HG02852 (cell line): ENCODE measurements at regions not wholly inside any gene's neighbourhood (a gene's known extent, or its start where the extent isn't known, plus 50 kb on each side); places are given as distances from the start of the nearest gene placed in this dataset.
"Not testable (repeated sequence)": the region's sequence is repeated elsewhere in the genome, so short reads cannot be mapped to it uniquely, and the experiment has no call there.

ENCODE experiments used
- ATAC-seq: cut with Tn5 transposase; IDR thresholded peaks from one replicate; pipeline ENCODE4 v1.9.1; 2021; ENCODE audit warnings: mild to moderate bottlenecking, moderate library complexity; ENCODE audit not compliant: unreplicated experiment

- ATAC-seq = no peak
Observed at GRCh38 chr7:114364151-114364550, 50.5 kb upstream of the FOXP2 start.

DNA sequence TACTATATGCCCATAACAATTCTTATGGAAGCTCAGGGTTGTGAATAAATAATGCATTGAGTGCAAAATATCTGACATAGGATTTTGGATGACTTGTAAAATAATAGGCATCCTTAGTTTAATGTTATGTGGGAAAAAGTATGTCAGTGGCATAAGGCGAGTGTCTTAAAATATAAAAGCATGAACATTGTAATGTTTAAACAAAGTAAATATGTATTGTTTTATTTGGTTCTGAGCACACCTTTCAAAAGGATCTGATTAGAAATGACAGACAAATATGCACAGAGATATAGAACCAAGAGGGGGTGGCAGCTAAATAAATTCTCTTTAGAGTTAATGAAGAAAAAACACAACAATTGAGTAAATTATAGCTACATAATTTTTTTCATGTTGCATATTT lies 51.3 kb upstream of the FOXP2 start:
- no peak for ATAC-seq

DNA sequence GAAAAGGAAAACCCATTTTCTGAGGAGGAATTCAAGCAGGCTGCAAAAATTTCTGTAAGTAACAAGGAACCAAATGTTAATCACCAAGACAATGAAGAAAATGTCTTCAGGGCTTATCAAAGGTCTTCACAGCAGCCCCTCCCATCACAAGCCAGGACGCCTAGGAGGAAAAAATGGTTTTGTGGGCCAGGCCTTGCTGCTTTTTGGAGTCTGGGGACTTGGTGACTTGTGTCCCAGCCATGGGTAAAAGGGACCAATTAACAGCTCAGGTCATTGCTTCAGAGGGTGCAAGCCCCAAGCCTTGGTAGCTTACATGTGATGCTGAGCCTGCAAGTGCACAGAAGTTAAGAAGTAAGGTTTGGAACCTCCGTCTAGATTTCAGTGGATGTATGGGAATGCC lies 55.7 kb upstream of the FOXP2 start:
- ATAC-seq = no peak

- no peak for ATAC-seq
Observed at GRCh38 chr7:114356133-114356532, 58.5 kb upstream of the FOXP2 start.

DNA sequence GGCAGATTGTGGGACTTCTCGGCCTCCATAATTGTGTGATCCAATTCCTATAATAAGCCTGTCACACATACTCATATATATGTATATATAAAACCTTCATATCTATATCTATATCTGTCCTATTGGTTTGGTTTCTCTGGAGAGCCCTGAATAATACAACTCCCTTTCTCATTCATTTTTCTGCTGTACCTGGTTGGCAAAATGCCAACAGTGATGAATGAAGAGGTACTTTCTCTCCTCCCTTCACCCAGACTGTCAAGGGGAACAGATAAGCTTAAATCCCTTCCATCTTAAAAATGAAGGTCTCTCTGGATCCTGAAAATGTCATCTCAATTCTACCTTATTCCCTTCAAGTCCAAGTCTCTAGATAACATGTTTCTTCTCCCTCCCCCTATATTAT lies 60.3 kb upstream of the FOXP2 start:
- no peak for ATAC-seq

DNA sequence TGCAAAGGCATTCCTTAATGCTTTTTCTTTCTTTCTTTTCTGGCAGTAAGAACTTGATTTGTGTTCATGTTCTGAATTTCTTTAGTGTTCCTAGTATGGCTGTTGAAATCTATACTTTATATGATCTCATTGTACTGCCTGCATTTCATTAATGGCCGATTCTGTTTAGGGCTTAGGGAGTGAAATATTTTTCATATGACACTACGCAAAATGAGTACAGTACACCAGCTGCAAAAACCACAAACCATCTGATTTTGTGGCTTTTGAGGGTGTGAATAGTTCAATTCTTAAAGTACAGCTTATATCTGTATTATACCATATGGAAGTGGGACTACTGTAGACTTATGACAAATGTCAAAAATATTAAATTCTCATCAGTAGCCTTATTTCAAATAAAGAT lies 69.1 kb upstream of the FOXP2 start:
- ATAC-seq = no peak

DNA sequence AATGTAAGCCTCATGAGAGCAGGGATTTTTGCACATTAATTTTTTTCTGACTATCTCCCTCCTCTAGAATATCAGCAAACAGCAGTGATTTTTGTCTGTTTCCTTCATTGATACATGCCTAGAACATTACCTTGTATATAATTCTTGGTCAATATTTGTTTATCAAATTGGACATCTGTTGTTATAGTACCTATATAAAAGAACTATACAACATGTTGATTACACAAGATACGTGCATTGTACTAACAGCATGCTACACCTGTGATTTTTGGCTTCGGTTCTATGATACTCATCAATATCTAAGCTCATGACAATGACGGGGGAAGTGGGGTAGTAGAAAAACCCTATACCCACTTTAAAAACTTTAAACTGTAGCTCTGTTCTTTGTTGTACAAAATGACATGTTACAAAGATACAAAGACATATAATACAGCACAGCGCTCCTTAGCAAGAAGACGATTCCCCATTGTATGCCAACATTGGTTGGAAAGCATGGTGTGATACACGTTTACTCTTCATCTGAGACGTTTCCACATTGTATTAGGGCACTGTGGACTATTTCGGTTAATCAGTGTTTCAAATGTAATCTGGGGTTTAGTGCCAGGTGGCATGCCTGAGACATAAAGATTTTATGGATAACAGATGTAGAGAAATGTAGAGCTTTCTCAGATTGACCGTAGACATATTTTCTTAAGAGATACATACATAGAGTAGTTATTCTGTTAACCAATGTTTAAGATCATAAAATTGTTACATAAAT lies 70.5 kb upstream of the FOXP2 start:
- ATAC-seq = no peak

- no peak for ATAC-seq
Observed at GRCh38 chr7:114342431-114343179, 72.0 kb upstream of the FOXP2 start.

- no peak for ATAC-seq
Observed at GRCh38 chr7:114341648-114342047, 73.0 kb upstream of the FOXP2 start.

DNA sequence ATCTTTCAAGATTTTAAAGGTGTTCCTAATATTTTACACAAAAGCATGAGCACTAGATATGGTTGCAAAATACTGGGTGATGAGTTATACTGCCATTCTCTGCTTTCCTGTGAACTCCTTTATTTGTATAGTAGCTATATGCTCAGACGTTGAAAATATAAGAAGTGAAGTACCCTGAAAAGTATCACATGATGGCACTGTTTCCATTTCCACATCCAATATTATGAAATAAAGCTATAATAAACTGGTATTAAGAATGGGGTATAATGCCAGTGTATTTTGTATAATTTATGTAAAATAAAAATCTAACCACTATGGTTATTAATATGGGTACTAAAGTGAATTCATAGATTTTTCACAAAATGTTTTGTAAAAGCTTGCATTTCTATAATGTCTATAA lies 79.6 kb upstream of the FOXP2 start:
- ATAC-seq = no peak

DNA sequence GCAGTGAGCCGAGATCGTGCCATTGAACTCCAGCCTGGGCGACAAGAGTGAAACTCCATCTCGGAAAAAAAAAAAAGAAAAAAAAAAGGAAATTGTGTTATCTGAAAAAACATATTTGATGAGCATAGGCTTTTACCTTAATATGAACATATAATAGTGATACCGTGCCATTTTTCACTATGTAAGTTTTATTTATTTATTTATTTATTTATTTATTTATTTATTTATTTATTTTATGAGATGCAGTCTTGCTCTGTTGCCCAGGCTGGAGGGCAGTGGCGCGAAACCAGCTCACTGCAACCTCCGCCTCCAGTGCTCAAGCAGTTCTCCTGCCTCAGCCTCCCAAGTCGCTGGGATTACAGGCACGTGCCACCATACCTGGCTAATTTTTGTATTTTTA lies 85.2 kb upstream of the FOXP2 start:
- not testable (repeated sequence) for ATAC-seq

GRCh38 chr7:114317450-114318098 lies 97.0 kb upstream of the FOXP2 start:
- no peak for ATAC-seq

GRCh38 chr7:114312649-114313048 lies 102.0 kb upstream of the FOXP2 start:
- ATAC-seq = no peak

DNA sequence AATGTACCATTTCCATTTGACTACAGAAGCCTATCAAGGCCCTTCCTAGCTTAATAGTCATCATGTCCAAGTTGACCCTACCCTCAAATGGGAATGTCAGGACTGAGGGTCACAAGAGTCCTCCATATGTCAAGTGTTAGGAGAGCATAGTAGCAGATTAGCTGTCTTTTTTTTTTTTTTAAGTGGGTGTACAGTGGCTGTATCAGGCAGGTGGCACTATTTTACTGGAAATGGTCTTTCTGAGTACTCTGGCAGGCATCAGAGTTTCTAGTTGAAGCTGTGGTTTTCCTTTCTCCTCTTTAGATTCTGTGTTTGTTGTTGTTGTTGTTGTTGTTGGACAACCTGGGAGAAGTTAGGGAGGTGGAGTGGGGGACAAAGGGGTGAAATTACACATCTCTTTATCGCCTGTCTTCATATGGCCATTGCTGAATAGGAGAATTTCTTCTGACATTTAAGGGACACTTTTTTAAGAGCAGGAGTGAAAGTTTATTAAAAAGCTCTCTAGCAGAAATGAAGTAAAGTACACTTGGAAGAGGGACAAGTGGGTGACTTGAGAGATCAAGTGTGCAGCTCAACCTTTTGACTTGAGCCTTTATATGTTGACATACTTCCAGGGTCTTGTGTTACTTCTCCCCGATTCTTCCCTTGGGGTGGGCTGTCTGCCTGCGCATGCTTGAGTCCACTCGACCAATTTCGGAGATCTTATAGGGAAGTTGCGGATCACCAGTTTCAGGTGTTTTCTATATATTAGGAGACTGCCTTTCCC lies 104.1 kb upstream of the FOXP2 start:
- ATAC-seq = no peak

DNA sequence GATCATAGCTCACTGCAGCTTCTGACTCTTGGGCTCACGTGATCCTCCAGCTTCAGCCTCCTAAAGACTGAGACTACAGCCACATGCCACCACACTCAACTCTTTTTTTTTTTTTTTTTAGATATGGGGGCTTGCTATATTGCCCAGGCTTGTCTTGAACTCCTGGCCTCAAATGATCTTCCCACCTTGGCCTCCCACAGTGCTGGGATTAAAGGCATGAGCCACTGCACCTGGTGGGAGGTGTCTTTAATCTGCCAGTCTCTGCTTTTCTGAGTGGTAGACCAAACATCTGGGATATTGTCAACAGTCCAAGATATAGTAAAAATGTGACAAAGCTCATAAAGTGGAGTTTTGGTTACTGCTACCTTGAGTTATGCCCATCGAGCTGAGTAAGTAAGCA lies 104.9 kb upstream of the FOXP2 start:
- no peak for ATAC-seq

- ATAC-seq = no peak
Observed at GRCh38 chr7:114303301-114303700, 111.3 kb upstream of the FOXP2 start.

DNA sequence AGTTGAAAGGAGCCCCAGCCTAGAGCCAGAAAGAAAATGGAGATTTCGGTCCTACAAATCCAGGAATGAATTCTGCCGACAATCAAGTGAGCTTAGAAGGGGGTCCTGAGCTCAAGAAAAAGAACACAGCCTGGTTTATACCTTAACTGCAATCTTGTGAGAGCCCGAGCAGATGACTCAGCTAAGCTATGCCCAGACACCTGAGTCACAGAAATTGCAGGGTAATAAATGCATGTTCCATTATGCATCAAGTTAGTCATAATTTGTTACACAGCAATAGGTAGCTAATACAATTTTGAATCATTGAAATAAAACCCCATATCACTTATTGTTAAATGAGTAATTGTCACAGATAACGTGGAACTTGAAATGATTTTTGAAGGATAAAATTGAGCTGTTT lies 111.8 kb upstream of the FOXP2 start:
- no peak for ATAC-seq

DNA sequence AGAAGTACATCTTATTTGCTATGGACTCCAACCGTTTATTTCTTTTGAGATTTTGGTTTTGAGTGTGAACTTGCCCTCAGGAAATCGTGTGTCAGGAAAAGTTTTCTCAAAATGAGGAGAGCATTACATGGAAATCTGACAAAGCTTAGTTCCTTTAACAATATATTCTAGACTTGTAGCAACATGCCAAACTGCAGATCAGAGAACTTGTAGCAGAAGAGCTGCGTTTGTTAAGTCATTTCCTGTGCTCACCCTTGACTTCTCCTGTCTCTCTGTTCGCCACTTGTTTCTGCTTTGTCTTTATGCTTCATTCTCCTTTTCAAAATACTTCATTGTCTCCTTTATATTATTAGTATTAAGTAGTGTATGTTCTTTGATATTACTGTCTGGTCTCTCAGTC lies 116.6 kb upstream of the FOXP2 start:
- no peak for ATAC-seq

GRCh38 chr7:114297121-114297520 lies 117.5 kb upstream of the FOXP2 start:
- ATAC-seq = no peak

DNA sequence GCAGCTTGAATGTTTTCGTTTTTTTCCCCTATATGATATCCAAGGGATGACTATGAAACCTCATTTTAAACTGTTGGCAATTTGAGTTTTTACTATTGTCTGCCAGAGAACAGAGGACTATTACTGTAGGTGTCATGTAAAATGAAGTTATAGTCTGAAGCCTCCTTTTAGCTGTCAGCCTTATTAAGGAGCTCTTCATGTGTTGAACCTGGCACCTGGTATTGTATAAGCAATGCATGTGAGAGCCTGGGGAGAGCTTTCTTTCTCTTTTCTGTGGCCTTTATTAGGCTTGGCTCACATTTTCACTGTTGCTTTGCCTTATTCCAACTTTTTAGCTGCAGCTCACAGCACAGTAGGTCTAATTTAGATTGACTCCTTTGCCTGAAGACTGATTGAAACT lies 119.1 kb upstream of the FOXP2 start:
- ATAC-seq = no peak

DNA sequence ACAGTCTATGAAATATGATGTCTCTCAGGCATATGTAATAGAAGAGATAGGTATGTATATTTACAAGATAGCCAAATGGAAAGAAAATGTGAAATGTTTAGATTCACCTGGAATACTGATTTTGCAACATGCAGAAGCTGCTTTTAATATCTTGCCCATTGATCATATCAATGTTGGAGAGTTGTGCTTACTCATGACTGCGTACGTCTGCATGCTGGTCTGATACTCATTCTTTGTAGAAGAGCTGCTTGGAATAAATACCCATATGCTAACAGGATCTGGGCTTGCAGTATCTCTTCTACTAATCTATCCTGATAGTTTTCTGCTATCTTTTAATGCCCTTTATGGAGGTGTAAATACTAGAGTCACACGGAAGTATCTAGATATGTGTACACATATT lies 120.6 kb upstream of the FOXP2 start:
- ATAC-seq = no peak
